IPS-18a (cell line): ENCODE measurements at regions not wholly inside any gene's neighbourhood (a gene's known extent, or its start where the extent isn't known, plus 50 kb on each side); places are given as distances from the start of the nearest gene placed in this dataset.
"Not testable (repeated sequence)": the region's sequence is repeated elsewhere in the genome, so short reads cannot be mapped to it uniquely, and the experiment has no call there.

Experiments
- H3K27ac ChIP-seq: one replicate; pipeline ENCODE4 v1.5.1; 2013; ENCODE audit warnings: low read length
- H3K27me3 ChIP-seq: one replicate; pipeline ENCODE4 v1.6.1; 2013; ENCODE audit warnings: mild to moderate bottlenecking, low read length; ENCODE audit not compliant: control insufficient read depth, insufficient read depth
- H3K36me3 ChIP-seq: one replicate; pipeline ENCODE4 v1.6.1; 2013; ENCODE audit warnings: low read depth, low read length; ENCODE audit not compliant: control insufficient read depth
- H3K4me1 ChIP-seq: one replicate; pipeline ENCODE4 v1.6.1; 2013; ENCODE audit warnings: low read depth, low read length; ENCODE audit not compliant: control insufficient read depth
- H3K4me3 ChIP-seq: one replicate; pipeline ENCODE4 v1.5.1; 2013; ENCODE audit warnings: low read length
- H3K9ac ChIP-seq: one replicate; pipeline ENCODE4 v1.6.1; 2013; ENCODE audit warnings: mild to moderate bottlenecking, low read length, moderate library complexity
- H3K9me3 ChIP-seq: one replicate; pipeline ENCODE4 v1.6.1; 2013; ENCODE audit warnings: low read depth, low read length; ENCODE audit not compliant: control insufficient read depth

DNA sequence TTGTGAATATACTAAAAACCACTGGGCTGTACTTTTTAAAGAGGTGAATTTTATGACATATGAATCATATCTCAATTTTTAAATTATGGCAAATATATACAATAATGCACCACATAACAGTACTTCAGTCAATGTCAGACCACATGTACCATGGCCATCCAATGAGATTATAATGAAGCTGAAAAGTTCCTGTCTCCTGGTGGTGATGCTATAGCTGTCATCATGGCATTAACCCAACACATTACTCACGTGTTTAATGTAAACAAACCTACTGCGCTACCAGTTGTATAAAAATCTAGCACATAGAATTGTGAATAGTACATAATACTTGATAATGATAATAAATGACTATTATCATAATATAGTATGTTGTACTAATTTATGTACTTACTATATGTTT lies 77.6 kb upstream of the ID2 start:
- Histone ChIP-seq H3K9ac (no peak overlapping the region), H3K4me1 (no peaks in the 10 kb centered on the region), H3K4me3 (no peak overlapping the region)

DNA sequence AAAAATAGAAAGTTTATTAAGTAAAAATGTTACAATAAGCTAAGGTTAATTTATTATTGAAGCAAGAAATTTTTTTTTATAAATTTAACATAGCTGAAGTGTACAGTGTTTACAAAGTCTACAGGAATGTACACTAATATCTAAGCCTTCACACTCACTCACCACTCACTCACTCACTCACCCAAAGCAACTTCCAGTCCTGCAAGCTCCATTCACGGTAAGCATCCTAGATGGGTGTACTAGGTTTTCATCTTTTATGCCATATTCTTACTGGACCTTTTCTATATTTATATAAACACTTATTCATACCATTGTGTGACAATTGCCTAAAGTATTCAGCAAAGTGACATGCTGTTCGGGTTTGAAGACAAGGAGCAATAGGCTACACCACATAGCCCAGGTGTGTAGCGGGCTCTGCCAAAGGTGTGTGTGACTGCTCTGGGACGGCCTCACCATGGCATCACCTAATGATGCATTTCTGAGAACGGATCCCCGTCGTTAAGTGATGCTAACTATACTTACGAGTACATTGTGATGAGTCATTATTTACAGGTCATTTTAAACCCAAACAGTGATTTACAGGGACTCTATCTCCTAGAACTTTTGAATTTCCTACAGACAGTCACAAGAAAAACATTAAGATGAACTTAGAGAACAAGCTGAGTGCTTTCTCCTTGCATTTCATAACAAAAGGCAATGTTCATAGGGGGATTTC lies 76.3 kb upstream of the ID2 start:
- Histone ChIP-seq H3K27me3 (no peaks in the 10 kb centered on the region), H3K9ac (no peak overlapping the region), H3K9me3 (no peaks in the 10 kb centered on the region), H3K36me3 (no peaks in the 10 kb centered on the region), H3K4me1 (peaks cover 8% of the 10 kb centered on the region), H3K27ac (no peak overlapping the region), H3K4me3 (no peak overlapping the region)

More for the DNA sequence above, 77.6 kb upstream of the ID2 start:
- Histone ChIP-seq H3K9me3 (no peaks in the 10 kb centered on the region), H3K27ac (no peak overlapping the region), H3K27me3 (no peaks in the 10 kb centered on the region), H3K36me3 (no peaks in the 10 kb centered on the region)

GRCh38 chr2:8606226-8606625 lies 75.6 kb upstream of the ID2 start:
- Histone ChIP-seq H3K9me3 (no peaks in the 10 kb centered on the region), H3K27me3 (no peaks in the 10 kb centered on the region), H3K4me1 (peaks cover 8% of the 10 kb centered on the region), H3K36me3 (no peaks in the 10 kb centered on the region), H3K4me3 (no peak overlapping the region), H3K9ac (no peak overlapping the region), H3K27ac (no peak overlapping the region)

DNA sequence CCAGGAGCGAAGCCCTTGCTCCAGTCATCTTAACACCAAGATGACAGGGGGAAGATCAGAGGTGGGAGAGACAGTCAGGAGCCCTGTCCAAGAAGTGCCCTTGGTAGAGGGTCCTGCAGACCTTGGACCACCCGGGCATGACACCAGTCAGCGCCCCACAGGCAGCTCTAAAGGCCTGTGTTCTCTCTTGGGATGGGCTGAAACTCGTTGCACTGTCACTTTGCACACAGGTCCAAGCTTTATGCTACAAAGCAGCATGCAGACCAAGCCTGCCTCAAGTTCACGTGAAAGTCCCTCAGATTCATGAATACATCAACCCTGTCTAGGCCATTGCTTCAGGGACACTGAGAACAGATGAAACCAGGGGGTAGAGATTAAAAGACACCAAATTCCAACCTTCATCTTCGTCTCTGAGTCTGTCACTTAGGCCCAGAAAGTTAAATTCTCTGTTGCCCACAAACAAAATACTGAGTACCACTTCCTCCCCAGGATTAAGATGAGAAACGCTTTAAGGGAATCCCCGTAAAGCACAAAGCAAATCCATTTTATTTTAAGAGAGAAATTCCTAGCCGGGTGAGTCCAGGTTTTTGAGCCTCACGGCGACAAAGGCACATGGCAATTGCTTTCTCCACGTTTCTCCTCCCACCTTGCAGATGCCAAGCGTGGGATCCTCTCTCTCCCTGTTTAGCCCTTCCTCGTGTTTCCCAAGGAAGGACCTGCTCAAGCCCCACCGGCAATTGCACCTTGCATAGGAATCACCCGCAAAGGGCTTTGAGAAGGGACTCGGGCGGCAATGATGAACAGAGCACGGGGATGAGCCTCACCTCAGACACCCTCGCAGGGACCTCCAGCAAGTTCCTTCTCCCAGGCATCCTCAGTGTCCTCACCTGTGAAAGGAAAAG lies 75.0 kb upstream of the ID2 start:
- Histone ChIP-seq H3K27me3 (no peaks in the 10 kb centered on the region), H3K4me3 (no peak overlapping the region), H3K4me1 (peaks cover 8% of the 10 kb centered on the region), H3K36me3 (no peaks in the 10 kb centered on the region), H3K27ac (no peak overlapping the region), H3K9ac (no peak overlapping the region), H3K9me3 (no peaks in the 10 kb centered on the region)

- Histone ChIP-seq H3K27me3 (no peaks in the 10 kb centered on the region), H3K4me3 (no peak overlapping the region), H3K4me1 (peaks cover 8% of the 10 kb centered on the region), H3K27ac (no peak overlapping the region), H3K9ac (no peak overlapping the region), H3K9me3 (no peaks in the 10 kb centered on the region), H3K36me3 (no peaks in the 10 kb centered on the region)
Observed at GRCh38 chr2:8607606-8608005, 74.2 kb upstream of the ID2 start.

DNA sequence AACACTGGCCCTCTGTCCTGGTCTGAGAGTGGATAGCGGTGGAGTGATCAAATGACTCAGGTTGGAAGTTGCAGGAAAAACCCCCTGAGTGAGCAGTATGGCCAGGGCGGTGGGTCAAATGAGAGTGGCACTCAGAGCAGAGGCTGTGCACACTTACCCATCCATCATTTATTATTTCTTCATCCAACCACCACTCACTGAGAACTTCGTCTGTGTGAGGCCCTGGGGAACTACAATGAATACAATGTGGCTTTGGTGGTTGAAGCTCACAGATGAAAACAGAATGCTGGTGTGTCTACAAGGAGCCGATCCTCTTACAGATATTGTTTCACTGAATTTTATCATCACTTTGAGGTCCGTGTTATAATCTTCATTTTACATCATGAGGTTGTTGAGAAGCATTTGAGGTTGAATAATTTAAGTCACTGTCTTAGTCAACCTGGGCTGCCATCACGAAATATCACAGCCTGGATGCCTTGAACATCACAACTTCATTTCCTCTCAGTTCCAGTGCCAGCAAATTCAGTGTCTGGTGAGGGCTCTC lies 73.4 kb upstream of the ID2 start:
- H3K27me3 ChIP-seq: no peaks in the 10 kb centered on the region
- no peaks in the 10 kb centered on the region for H3K9me3 ChIP-seq
- H3K4me3 ChIP-seq: no peak overlapping the region
- H3K27ac ChIP-seq: no peak overlapping the region
- no peak overlapping the region for H3K9ac ChIP-seq
- no peaks in the 10 kb centered on the region for H3K36me3 ChIP-seq
- H3K4me1 ChIP-seq: peaks cover 8% of the 10 kb centered on the region

- Histone ChIP-seq H3K9me3 (no peaks in the 10 kb centered on the region), H3K4me1 (peaks cover 8% of the 10 kb centered on the region), H3K27me3 (no peaks in the 10 kb centered on the region), H3K27ac (no peak overlapping the region), H3K4me3 (no peak overlapping the region), H3K9ac (no peak overlapping the region), H3K36me3 (no peaks in the 10 kb centered on the region)
Observed at GRCh38 chr2:8609357-8609811, 72.5 kb upstream of the ID2 start.

- H3K9ac ChIP-seq, H3K27ac ChIP-seq, H3K27me3 ChIP-seq, H3K36me3 ChIP-seq, H3K9me3 ChIP-seq, H3K4me1 ChIP-seq, H3K4me3 ChIP-seq: not testable (repeated sequence)
Observed at GRCh38 chr2:8610775-8611174, 71.1 kb upstream of the ID2 start.

DNA sequence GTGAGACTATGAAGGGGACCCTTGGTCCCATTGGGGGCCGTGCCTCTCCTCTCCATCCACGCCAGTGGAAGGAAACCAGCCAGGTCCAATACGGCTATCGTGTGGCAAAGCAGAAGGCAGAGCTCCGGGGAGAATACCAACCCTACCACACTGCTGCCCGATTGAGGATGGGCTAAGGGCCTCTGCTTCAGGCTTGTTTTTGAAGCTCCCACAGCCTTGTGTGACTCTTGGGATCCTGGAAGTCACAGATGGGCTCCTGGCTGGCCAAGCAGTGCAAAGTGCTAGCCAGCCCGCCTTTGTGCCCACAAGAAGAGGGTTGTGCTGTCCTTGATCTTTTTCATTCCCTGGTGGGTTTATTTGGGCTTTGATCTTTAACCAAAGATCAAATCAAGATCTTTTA lies 70.6 kb upstream of the ID2 start:
- Histone ChIP-seq H3K27me3 (no peaks in the 10 kb centered on the region), H3K36me3 (no peaks in the 10 kb centered on the region), H3K4me3 (no peak overlapping the region), H3K27ac (no peak overlapping the region), H3K9me3 (no peaks in the 10 kb centered on the region), H3K9ac (no peak overlapping the region), H3K4me1 (peaks cover 8% of the 10 kb centered on the region)

GRCh38 chr2:8611700-8612099 lies 70.2 kb upstream of the ID2 start:
- Histone ChIP-seq H3K27ac (no peak overlapping the region), H3K36me3 (no peaks in the 10 kb centered on the region), H3K4me1 (peaks cover 8% of the 10 kb centered on the region), H3K9me3 (no peaks in the 10 kb centered on the region), H3K9ac (no peak overlapping the region), H3K27me3 (no peaks in the 10 kb centered on the region), H3K4me3 (no peak overlapping the region)

DNA sequence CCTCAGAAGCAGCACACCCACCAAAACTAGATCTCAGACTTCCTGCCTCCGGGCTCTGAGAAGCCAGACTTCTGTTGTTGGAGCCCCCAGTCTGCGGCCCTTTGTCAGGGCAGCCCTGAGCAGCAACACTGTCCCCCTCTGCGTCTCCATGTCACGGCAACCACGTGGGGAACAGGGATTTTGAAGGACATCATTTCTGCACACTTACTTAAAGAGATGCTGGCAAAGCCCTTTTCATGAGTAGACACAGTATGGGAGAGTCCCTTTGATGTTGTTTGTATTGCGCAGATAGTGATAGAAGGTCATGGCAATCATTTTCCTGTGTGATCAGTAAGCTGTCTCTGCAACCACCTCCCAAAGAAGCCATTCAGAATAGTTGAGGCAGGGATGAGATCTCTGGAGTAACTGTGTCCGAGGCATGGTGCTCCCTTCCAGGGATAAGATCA lies 69.1 kb upstream of the ID2 start:
- H3K36me3 ChIP-seq: no peaks in the 10 kb centered on the region
- H3K4me1 ChIP-seq: peaks cover 8% of the 10 kb centered on the region
- H3K4me3 ChIP-seq: no peak overlapping the region
- no peaks in the 10 kb centered on the region for H3K27me3 ChIP-seq
- no peak overlapping the region for H3K9ac ChIP-seq
- H3K9me3 ChIP-seq: no peaks in the 10 kb centered on the region
- H3K27ac ChIP-seq: no peak overlapping the region
